Thyroid gland (tissue), 4 donors: ENCODE measurements at regions not wholly inside any gene's neighbourhood (a gene's known extent, or its start where the extent isn't known, plus 50 kb on each side); places are given as distances from the start of the nearest gene placed in this dataset.

Experiments
- CTCF ChIP-seq, 6 experiments: fragments of 200-600 bp in 3 of 6; fragments of 450-650 bp in 3 of 6; sonication (generic) in 3 of 6; IDR thresholded peaks; one replicate each; pipeline ENCODE4 v1.5.1; 2016 to 2019; ENCODE audit warnings: antibody characterized with exemption in 6 of 6, mild to moderate bottlenecking in 2 of 6, inconsistent platforms in 1 of 6, moderate library complexity in 1 of 6
- POLR2A ChIP-seq, 2 donors: fragments of 450-650 bp; IDR thresholded peaks; one replicate each; pipeline ENCODE4 v1.6.1; 2017; ENCODE audit warnings: antibody characterized with exemption in 2 of 2, mild to moderate bottlenecking in 2 of 2, moderate library complexity in 1 of 2

GRCh38 chr13:50684366-50684765 is 159.1 kb downstream of the DLEU7 start:
- TF ChIP-seq POLR2A (IDR thresholded peaks at IDR 0.05) = no peak
- no peak for TF ChIP-seq CTCF (IDR thresholded peaks at IDR 0.05)
